CD14-positive monocyte (primary cell): ENCODE measurements at regions not wholly inside any gene's neighbourhood (a gene's known extent, or its start where the extent isn't known, plus 50 kb on each side); places are given as distances from the start of the nearest gene placed in this dataset.

Source experiments
- DNase-seq, 3 donors: peaks; one replicate each; pipeline ENCODE4 v3.0.0-alpha.2; 2011 to 2022
- H2AFZ ChIP-seq: 2 replicates; pipeline ENCODE4 v1.6.0; 2012; ENCODE audit warnings: mild to moderate bottlenecking, low read depth, low read length, inconsistent platforms; ENCODE audit not compliant: insufficient read depth, poor library complexity, severe bottlenecking
- H3K27ac ChIP-seq, 2 donors: 1 replicate in 1 of 2; 2 replicates in 1 of 2; pipeline ENCODE4 v1.5.1; 2012 to 2013; ENCODE audit warnings: low read length in 2 of 2, control low read depth in 1 of 2, inconsistent platforms in 1 of 2, low read depth in 1 of 2, mild to moderate bottlenecking in 1 of 2
- H3K27me3 ChIP-seq, 2 donors: one replicate each; pipeline versions ENCODE4 v1.6.0 to v1.6.1; 2011 to 2013; ENCODE audit warnings: low read length in 2 of 2; ENCODE audit not compliant: control insufficient read depth in 2 of 2, insufficient read depth in 2 of 2
- H3K36me3 ChIP-seq, 2 donors: replicated peaks in 1 of 2; 1 replicate in 1 of 2; 2 replicates in 1 of 2; pipeline versions ENCODE4 v1.5.1 to v1.6.1; 2012 to 2013; ENCODE audit warnings: low read length in 2 of 2, control low read depth in 1 of 2, inconsistent platforms in 1 of 2, mild to moderate bottlenecking in 1 of 2; ENCODE audit not compliant: insufficient read depth in 2 of 2, control insufficient read depth in 1 of 2
- H3K4me1 ChIP-seq, 2 donors: 1 replicate in 1 of 2; 2 replicates in 1 of 2; pipeline versions ENCODE4 v1.5.1 to v1.6.1; 2012 to 2013; ENCODE audit warnings: low read length in 2 of 2, control low read depth in 1 of 2, inconsistent platforms in 1 of 2, mild to moderate bottlenecking in 1 of 2, moderate library complexity in 1 of 2; ENCODE audit not compliant: insufficient read depth in 2 of 2, control insufficient read depth in 1 of 2
- H3K4me2 ChIP-seq: replicated peaks from 2 replicates; pipeline ENCODE3; 2012; ENCODE audit warnings: low read length, moderate library complexity, mild to moderate bottlenecking; ENCODE audit not compliant: poor library complexity, severe bottlenecking; ENCODE audit errors: extremely low read depth
- H3K4me3 ChIP-seq, 3 experiments: fragments of 200-600 bp in 1 of 3; sonication (generic) in 1 of 3; replicated peaks in 1 of 3; 1 replicate in 2 of 3; 2 replicates in 1 of 3; pipeline ENCODE4 v1.5.1; 2011 to 2013; ENCODE audit warnings: low read length in 3 of 3, mild to moderate bottlenecking in 3 of 3, control low read depth in 2 of 3, low read depth in 2 of 3, inconsistent platforms in 1 of 3, moderate library complexity in 1 of 3
- H3K79me2 ChIP-seq: 2 replicates; pipeline ENCODE4 v1.6.0; 2012; ENCODE audit warnings: mild to moderate bottlenecking, control low read depth, inconsistent platforms, low read length, moderate library complexity; ENCODE audit not compliant: insufficient read depth
- H3K9ac ChIP-seq: 2 replicates; pipeline ENCODE4 v1.6.0; 2017; ENCODE audit warnings: low read length, mild to moderate bottlenecking; ENCODE audit not compliant: insufficient read depth, poor library complexity, severe bottlenecking
- H3K9me3 ChIP-seq, 2 donors: replicated peaks in 1 of 2; 1 replicate in 1 of 2; 2 replicates in 1 of 2; pipeline versions ENCODE4 v1.5.1 to v1.6.1; 2012 to 2013; ENCODE audit warnings: low read length in 2 of 2, control low read depth in 1 of 2; ENCODE audit not compliant: control insufficient read depth in 1 of 2, insufficient read depth in 1 of 2
- H4K20me1 ChIP-seq: 2 replicates; pipeline ENCODE4 v1.6.0; 2012; ENCODE audit warnings: mild to moderate bottlenecking, low read length, control low read depth, moderate library complexity; ENCODE audit not compliant: insufficient read depth
- H3K27ac Mint-ChIP-seq, 7 donors: one replicate each; pipeline ENCODE4 v1.8.0; 2020; ENCODE audit warnings: mild to moderate bottlenecking in 7 of 7, mixed read lengths in 7 of 7, moderate library complexity in 6 of 7, inconsistent platforms in 2 of 7
- H3K27me3 Mint-ChIP-seq, 3 donors: one replicate each; pipeline ENCODE4 v1.8.0; 2021 to 2022; ENCODE audit warnings: low read depth in 3 of 3, mild to moderate bottlenecking in 3 of 3, mixed read lengths in 3 of 3, moderate library complexity in 3 of 3, inconsistent platforms in 1 of 3
- H3K36me3 Mint-ChIP-seq, 2 donors: one replicate each; pipeline ENCODE4 v1.8.0; 2020; ENCODE audit warnings: mixed read lengths in 2 of 2, inconsistent platforms in 1 of 2, mild to moderate bottlenecking in 1 of 2
- H3K4me1 Mint-ChIP-seq: one replicate; pipeline ENCODE4 v1.8.0; 2020; ENCODE audit warnings: mild to moderate bottlenecking, mixed read lengths
- H3K4me3 Mint-ChIP-seq, 2 donors: one replicate each; pipeline ENCODE4 v1.8.0; 2020; ENCODE audit warnings: mild to moderate bottlenecking in 2 of 2, mixed read lengths in 2 of 2, moderate library complexity in 1 of 2
- H3K9me3 Mint-ChIP-seq, 7 donors: one replicate each; pipeline ENCODE4 v1.8.0; 2020 to 2022; ENCODE audit warnings: mixed read lengths in 7 of 7, mild to moderate bottlenecking in 6 of 7, moderate library complexity in 6 of 7, inconsistent platforms in 2 of 7
- WGBS: methylation state at CpG from one replicate; pipeline ENCODE4 v1.1.5; 2013; ENCODE audit warnings: missing lambda C conversion rate; ENCODE audit not compliant: insufficient coverage; 5-methylcytosine and 5-hydroxymethylcytosine counted together
- intact Hi-C, 2 donors: fragments of 100-400 bp; cut with micrococcal nuclease; formaldehyde crosslinking; loops; one replicate each; pipeline versions ENCODE4 v1.15.0 to v1.15.1; 2023
- TF ChIP-seq, protein P1 (sequence below): fragments of 200-600 bp; IDR thresholded peaks from one replicate; pipeline ENCODE4 v1.8.0; 2022; ENCODE audit warnings: antibody characterized with exemption, mild to moderate bottlenecking

DNA sequence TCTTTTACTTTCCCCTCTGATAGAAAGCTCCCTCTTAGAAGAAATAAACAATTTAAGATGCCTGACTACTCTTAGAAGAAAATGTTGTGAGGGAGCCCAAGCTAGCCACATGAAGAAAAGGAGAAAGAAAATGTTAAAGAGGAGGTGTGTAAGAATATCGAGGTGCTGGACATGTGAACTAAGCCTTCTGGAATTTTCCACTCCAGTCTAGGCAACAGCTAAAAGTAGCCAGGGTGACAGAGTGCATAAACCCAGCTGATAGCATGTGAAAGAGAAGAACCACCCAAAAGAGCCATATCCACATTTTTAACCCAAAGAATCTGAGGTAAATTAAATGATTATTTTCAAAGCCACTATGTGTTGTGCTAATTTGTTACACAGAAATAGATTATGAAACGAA lies 1690.6 kb upstream of the LRRTM3 start:
- Histone ChIP-seq H3K9me3 (no peaks in the 10 kb centered on the region), H3K27ac (no peak overlapping the region), H3K4me3 (no peak overlapping the region), H4K20me1 (no peaks in the 10 kb centered on the region), H3K4me1 (no peaks in the 10 kb centered on the region), H3K79me2 (no peaks in the 10 kb centered on the region), H3K27me3 (no peaks in the 10 kb centered on the region), H2AFZ (no peak overlapping the region), H3K9ac (no peak overlapping the region), H3K36me3 (no peaks in the 10 kb centered on the region), H3K4me2 (no peak overlapping the region)
- H3K4me1 Mint-ChIP-seq = no peaks in the 10 kb centered on the region
- no peaks in the 10 kb centered on the region for H3K27me3 Mint-ChIP-seq
- 100% methylated on average over 1 of the region's 2 CpGs for WGBS
- no peak overlapping the region for H3K4me3 Mint-ChIP-seq
- intact Hi-C loops = no loop called here
- TF ChIP-seq, protein P1, sequence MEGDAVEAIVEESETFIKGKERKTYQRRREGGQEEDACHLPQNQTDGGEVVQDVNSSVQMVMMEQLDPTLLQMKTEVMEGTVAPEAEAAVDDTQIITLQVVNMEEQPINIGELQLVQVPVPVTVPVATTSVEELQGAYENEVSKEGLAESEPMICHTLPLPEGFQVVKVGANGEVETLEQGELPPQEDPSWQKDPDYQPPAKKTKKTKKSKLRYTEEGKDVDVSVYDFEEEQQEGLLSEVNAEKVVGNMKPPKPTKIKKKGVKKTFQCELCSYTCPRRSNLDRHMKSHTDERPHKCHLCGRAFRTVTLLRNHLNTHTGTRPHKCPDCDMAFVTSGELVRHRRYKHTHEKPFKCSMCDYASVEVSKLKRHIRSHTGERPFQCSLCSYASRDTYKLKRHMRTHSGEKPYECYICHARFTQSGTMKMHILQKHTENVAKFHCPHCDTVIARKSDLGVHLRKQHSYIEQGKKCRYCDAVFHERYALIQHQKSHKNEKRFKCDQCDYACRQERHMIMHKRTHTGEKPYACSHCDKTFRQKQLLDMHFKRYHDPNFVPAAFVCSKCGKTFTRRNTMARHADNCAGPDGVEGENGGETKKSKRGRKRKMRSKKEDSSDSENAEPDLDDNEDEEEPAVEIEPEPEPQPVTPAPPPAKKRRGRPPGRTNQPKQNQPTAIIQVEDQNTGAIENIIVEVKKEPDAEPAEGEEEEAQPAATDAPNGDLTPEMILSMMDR = no peak
- DNase-seq = no peak
- H3K9me3 Mint-ChIP-seq = no peaks in the 10 kb centered on the region
- no peak overlapping the region for H3K27ac Mint-ChIP-seq
- no peaks in the 10 kb centered on the region for H3K36me3 Mint-ChIP-seq

DNA sequence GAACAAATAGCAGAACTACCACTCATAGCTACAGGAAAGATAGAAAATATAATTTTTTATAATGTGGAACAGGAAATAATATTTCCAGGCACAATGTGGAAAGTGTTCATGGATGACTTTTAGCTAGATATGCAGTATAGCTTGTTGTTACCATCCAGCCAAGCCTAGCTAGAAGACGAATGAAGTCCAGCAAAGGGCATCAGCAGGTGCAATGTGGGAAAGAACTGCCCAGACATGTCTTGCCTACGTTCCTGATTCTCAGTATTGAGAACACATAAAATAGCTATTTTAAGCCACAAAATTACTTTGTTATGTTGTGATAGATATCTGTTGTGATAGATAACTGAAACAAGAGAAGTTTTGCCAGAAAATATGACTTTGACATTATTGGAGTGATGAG lies 1690.0 kb upstream of the LRRTM3 start:
- no peaks in the 10 kb centered on the region for H4K20me1 ChIP-seq
- WGBS = 100% methylated on average over 1 of the region's 2 CpGs
- no peaks in the 10 kb centered on the region for H3K79me2 ChIP-seq
- Mint-ChIP-seq H3K4me1 (no peaks in the 10 kb centered on the region), H3K27ac (no peak overlapping the region), H3K9me3 (peaks cover 0 to 2% (median 0%) of the 10 kb centered on the region in 7 donors), H3K4me3 (no peak overlapping the region), H3K27me3 (no peaks in the 10 kb centered on the region), H3K36me3 (no peaks in the 10 kb centered on the region)
- TF ChIP-seq, protein P1 = no peak
- H3K9me3 ChIP-seq = peaks cover 0 to 2% of the 10 kb centered on the region in 2 donors
- H2AFZ ChIP-seq = no peak overlapping the region
- no peaks in the 10 kb centered on the region for H3K27me3 ChIP-seq
- no peaks in the 10 kb centered on the region for H3K4me1 ChIP-seq
- DNase-seq = no peak
- H3K36me3 ChIP-seq = no peaks in the 10 kb centered on the region
- intact Hi-C loops = no loop called here
- no peak overlapping the region for H3K27ac ChIP-seq
- no peak overlapping the region for H3K4me2 ChIP-seq
- no peak overlapping the region for H3K4me3 ChIP-seq
- H3K9ac ChIP-seq = no peak overlapping the region
